IMR-90 (cell line): ENCODE measurements at regions not wholly inside any gene's neighbourhood (a gene's known extent, or its start where the extent isn't known, plus 50 kb on each side); places are given as distances from the start of the nearest gene placed in this dataset.

Experiments used
- ATAC-seq: fragments of 200-7000 bp; cut with Tn5 transposase; 2 replicates; pipeline ENCODE4 v1.9.1; 2020; ENCODE audit warnings: low read depth, mild to moderate bottlenecking, moderate library complexity
- BruUV-seq: library from RNA; stranded (reverse); fragments of 400-500 nt; replicated peaks from 2 replicates; lab custom pipeline; 2021; lab: Mats Ljungman, UMichigan
- CTCF ChIA-PET: fragments of 300-600 bp; formaldehyde crosslinking; extraction: SDS; loops from one replicate; lab custom pipeline; 2021; ENCODE audit warnings: antibody characterized with exemption; lab: Yijun Ruan, JAX
- POLR2A ChIA-PET: fragments of 300-600 bp; sonication (Branson Sonifier 250); formaldehyde crosslinking; loops from one replicate; lab custom pipeline; 2022; ENCODE audit warnings: antibody characterized with exemption; ENCODE audit not compliant: unreplicated experiment; lab: Charles Lee
- DNase-seq: peaks from one replicate; pipeline ENCODE4 v3.0.0; 2013
- H2AFZ ChIP-seq: replicated peaks from 2 replicates; pipeline ENCODE3; 2013; ENCODE audit warnings: low read length, mild to moderate bottlenecking; ENCODE audit not compliant: poor library complexity
- H2AK5ac ChIP-seq: 2 replicates; pipeline ENCODE4 v1.6.1; 2013; ENCODE audit warnings: low read depth, low read length, inconsistent platforms
- H2AK9ac ChIP-seq: replicated peaks from 2 replicates; pipeline ENCODE3; 2013; ENCODE audit warnings: mild to moderate bottlenecking, low read depth, low read length, moderate library complexity; ENCODE audit not compliant: poor library complexity
- H2BK120ac ChIP-seq: 2 replicates; pipeline ENCODE4 v1.6.1; 2013; ENCODE audit warnings: low read depth, low read length, inconsistent platforms
- H2BK15ac ChIP-seq: 3 replicates; pipeline ENCODE4 v1.6.1; 2013; ENCODE audit warnings: low read depth, low read length, inconsistent platforms
- H2BK20ac ChIP-seq: 2 replicates; pipeline ENCODE4 v1.6.1; 2013; ENCODE audit warnings: low read depth, mild to moderate bottlenecking, inconsistent platforms, low read length, moderate library complexity
- H2BK5ac ChIP-seq: 2 replicates; pipeline ENCODE4 v1.6.1; 2013; ENCODE audit warnings: mild to moderate bottlenecking, low read depth, low read length, inconsistent platforms; ENCODE audit not compliant: poor library complexity, severe bottlenecking
- H3K14ac ChIP-seq: replicated peaks from 2 replicates; pipeline ENCODE4 v1.6.1; 2013; ENCODE audit warnings: low read depth, low read length, inconsistent platforms
- H3K18ac ChIP-seq: 2 replicates; pipeline ENCODE4 v1.6.1; 2013; ENCODE audit warnings: low read depth, low read length, control low read depth
- H3K23ac ChIP-seq: 2 replicates; pipeline ENCODE4 v1.6.1; 2013; ENCODE audit warnings: low read depth, low read length, inconsistent platforms
- H3K27ac ChIP-seq: 2 replicates; pipeline ENCODE4 v1.5.1; 2013; ENCODE audit warnings: mild to moderate bottlenecking, control low read depth, low read length; ENCODE audit not compliant: insufficient read depth
- H3K27me3 ChIP-seq: 2 replicates; pipeline ENCODE4 v1.6.1; 2013; ENCODE audit warnings: low read length; ENCODE audit not compliant: control insufficient read depth, insufficient read depth
- H3K36me3 ChIP-seq: 2 replicates; pipeline ENCODE4 v1.6.1; 2013; ENCODE audit warnings: low read length, mixed read lengths; ENCODE audit not compliant: control insufficient read depth, insufficient read depth
- H3K4ac ChIP-seq: 2 replicates; pipeline ENCODE4 v1.6.1; 2013; ENCODE audit warnings: low read depth, low read length, inconsistent platforms
- H3K4me1 ChIP-seq: 2 replicates; pipeline ENCODE4 v1.6.1; 2013; ENCODE audit warnings: low read length, mixed read lengths; ENCODE audit not compliant: control insufficient read depth, insufficient read depth
- H3K4me2 ChIP-seq: 2 replicates; pipeline ENCODE4 v1.6.1; 2013; ENCODE audit warnings: low read depth, mild to moderate bottlenecking, control low read depth, low read length, moderate library complexity
- H3K4me3 ChIP-seq: 2 replicates; pipeline ENCODE4 v1.5.1; 2013; ENCODE audit warnings: low read depth, mild to moderate bottlenecking, control low read depth, low read length, moderate library complexity; ENCODE audit not compliant: insufficient read depth
- H3K56ac ChIP-seq: 2 replicates; pipeline ENCODE4 v1.6.1; 2013; ENCODE audit warnings: low read length, inconsistent platforms; ENCODE audit not compliant: insufficient read depth; ENCODE audit errors: extremely low read depth
- H3K79me1 ChIP-seq, 2 experiments: 2 replicates each; pipeline ENCODE4 v1.6.1; 2013; ENCODE audit warnings: low read length in 2 of 2, inconsistent platforms in 1 of 2, low read depth in 1 of 2
- H3K9ac ChIP-seq: 2 replicates; pipeline ENCODE4 v1.6.1; 2013; ENCODE audit warnings: low read depth, low read length, control low read depth
- H3K9me1 ChIP-seq: 2 replicates; pipeline ENCODE4 v1.6.1; 2013; ENCODE audit warnings: low read length, inconsistent platforms; ENCODE audit not compliant: insufficient read depth
- H3K9me3 ChIP-seq: 2 replicates; pipeline ENCODE4 v1.6.1; 2013; ENCODE audit warnings: low read length; ENCODE audit not compliant: control insufficient read depth, insufficient read depth
- H4K20me1 ChIP-seq: 2 replicates; pipeline ENCODE4 v1.6.1; 2013; ENCODE audit warnings: low read length, inconsistent platforms; ENCODE audit not compliant: insufficient read depth
- H4K5ac ChIP-seq: 2 replicates; pipeline ENCODE4 v1.6.1; 2013; ENCODE audit warnings: mild to moderate bottlenecking, low read depth, low read length, control low read depth
- H4K8ac ChIP-seq, 2 experiments: 2 replicates each; pipeline ENCODE4 v1.6.1; 2013; ENCODE audit warnings: low read depth in 2 of 2, low read length in 2 of 2, control low read depth in 1 of 2, inconsistent platforms in 1 of 2
- H4K91ac ChIP-seq: 2 replicates; pipeline ENCODE4 v1.6.1; 2013; ENCODE audit warnings: low read depth, low read length, inconsistent platforms; ENCODE audit not compliant: insufficient read depth
- CHD1 ChIP-seq: IDR thresholded peaks from 2 replicates; pipeline ENCODE4 v1.6.1; 2012; ENCODE audit warnings: low read depth, low read length, improper control_type of control experiment
- CTCF ChIP-seq: conservative IDR thresholded peaks from 2 replicates; pipeline ENCODE4 v1.5.1; 2012; ENCODE audit warnings: mild to moderate bottlenecking, low read depth, low read length, improper control_type of control experiment
- FOS ChIP-seq: fragments of 150-350 bp; IDR thresholded peaks from 2 replicates; pipeline ENCODE4 v1.6.1; 2016; ENCODE audit warnings: low read depth, low read length
- RFX5 ChIP-seq: IDR thresholded peaks from 2 replicates; pipeline ENCODE4 v1.8.0; 2012; ENCODE audit warnings: low read depth, mild to moderate bottlenecking, low read length, moderate library complexity
- WGBS, 2 experiments: methylation state at CpG; one replicate each; pipeline versions ENCODE4 v1.1.5 to v1.1.7; 2013; ENCODE audit warnings: missing lambda C conversion rate in 2 of 2; ENCODE audit not compliant: insufficient read length in 1 of 2; ENCODE audit errors: extremely low coverage in 2 of 2; 5-methylcytosine and 5-hydroxymethylcytosine counted together
- dilution Hi-C: fragments of 300-500 bp; cut with HindIII; formaldehyde crosslinking; loops from one replicate; pipeline ENCODE4 v1.14.3; 2018; ENCODE audit warnings: low sequenced_read_pairs; ENCODE audit not compliant: unreplicated experiment
- in situ Hi-C: fragments of 300-500 bp; cut with MboI; formaldehyde crosslinking; loops from 3 replicates; pipeline ENCODE4 v1.14.3; 2019; ENCODE audit warnings: low sequenced_read_pairs, inconsistent platforms, mixed read lengths
- intact Hi-C: fragments of 100-400 bp; cut with micrococcal nuclease; formaldehyde crosslinking; loops from 2 replicates; pipeline ENCODE4 v1.10.0; 2022
- TF ChIP-seq, protein P1 (sequence below): fragments of 150-350 bp; IDR thresholded peaks from 2 replicates; pipeline ENCODE4 v1.6.1; 2016; ENCODE audit warnings: low read depth, mild to moderate bottlenecking, low read length, moderate library complexity, borderline replicate concordance

GRCh38 chr15:31782016-31782783 is 248.1 kb upstream of the CHRNA7 start:
- no TSS peak for BruUV-seq
- POLR2A ChIA-PET: no interaction called here
- ATAC-seq: no peak

More at GRCh38 chr15:31782016-31782783, 248.1 kb upstream of the CHRNA7 start:
- Histone ChIP-seq H3K27me3 (no peaks in the 10 kb centered on the region), H3K9ac (no peak overlapping the region), H3K4me2 (no peak overlapping the region), H3K27ac (no peak overlapping the region), H2AFZ (no peak overlapping the region), H4K5ac (no peak overlapping the region), H3K9me1 (no peaks in the 10 kb centered on the region), H3K14ac (no peak overlapping the region), H4K91ac (no peak overlapping the region), H2AK9ac (no peak overlapping the region), H3K4me3 (no peak overlapping the region), H2BK20ac (no peak overlapping the region), H3K4me1 (no peaks in the 10 kb centered on the region), H2BK120ac (no peak overlapping the region), H2BK5ac (no peak overlapping the region), H4K8ac (no peak overlapping the region), H3K4ac (no peak overlapping the region), H3K79me1 (no peaks in the 10 kb centered on the region), H3K56ac (no peak overlapping the region), H2AK5ac (no peak overlapping the region), H4K20me1 (no peaks in the 10 kb centered on the region), H3K9me3 (no peaks in the 10 kb centered on the region), H2BK15ac (no peak overlapping the region), H3K18ac (no peak overlapping the region), H3K36me3 (no peaks in the 10 kb centered on the region), H3K23ac (no peak overlapping the region)
- in situ Hi-C loops: no loop called here
- intact Hi-C loops: no loop called here
- DNase-seq: no peak
- 60% methylated on average over 5 of the region's 9 CpGs; no CpG with 5 or more reads in 1 of the 2 experiments for WGBS, 2 experiments
- CTCF ChIA-PET: no interaction called here
- TF ChIP-seq RFX5 (no peak), CHD1 (no peak), CTCF (no peak), FOS (no peak)
- TF ChIP-seq, protein P1, sequence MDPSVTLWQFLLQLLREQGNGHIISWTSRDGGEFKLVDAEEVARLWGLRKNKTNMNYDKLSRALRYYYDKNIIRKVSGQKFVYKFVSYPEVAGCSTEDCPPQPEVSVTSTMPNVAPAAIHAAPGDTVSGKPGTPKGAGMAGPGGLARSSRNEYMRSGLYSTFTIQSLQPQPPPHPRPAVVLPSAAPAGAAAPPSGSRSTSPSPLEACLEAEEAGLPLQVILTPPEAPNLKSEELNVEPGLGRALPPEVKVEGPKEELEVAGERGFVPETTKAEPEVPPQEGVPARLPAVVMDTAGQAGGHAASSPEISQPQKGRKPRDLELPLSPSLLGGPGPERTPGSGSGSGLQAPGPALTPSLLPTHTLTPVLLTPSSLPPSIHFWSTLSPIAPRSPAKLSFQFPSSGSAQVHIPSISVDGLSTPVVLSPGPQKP: no peak
- dilution Hi-C loops: no loop called here
